ENCODE measurements at regions not wholly inside any gene's neighbourhood (a gene's known extent, or its start where the extent isn't known, plus 50 kb on each side); places are given as distances from the start of the nearest gene placed in this dataset.

DNA sequence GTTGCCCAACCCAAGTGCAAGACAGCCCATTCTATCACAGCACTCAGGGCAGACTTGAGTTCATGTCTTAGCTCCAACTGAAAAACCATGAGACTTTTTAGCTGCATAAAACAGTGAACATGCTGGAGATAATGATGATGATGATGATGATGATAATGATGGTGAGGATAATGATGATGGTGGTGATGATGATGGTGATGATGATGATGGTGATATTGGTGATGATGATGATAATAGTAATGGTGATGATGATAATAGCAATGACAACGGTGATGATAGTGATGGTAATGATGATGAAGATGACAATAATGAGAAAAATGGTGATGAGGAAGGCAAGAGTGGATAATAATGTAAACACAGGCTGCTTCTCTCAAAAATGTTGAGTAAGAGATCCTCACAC is 576.2 kb downstream of the BCL11B start:
- no peak for TF ChIP-seq POLR2A (IDR thresholded peaks at IDR 0.05; ENCODE audit: low read depth, low read length)
- no peak for TF ChIP-seq SPI1 (IDR thresholded peaks at IDR 0.05; ENCODE audit: low read depth, low read length)
- no peak for TF ChIP-seq POLR2AphosphoS5 (IDR thresholded peaks at IDR 0.05; ENCODE audit: low read depth, low read length)

Data from GM12891 (cell line).